HepG2 (cell line): ENCODE measurements at regions not wholly inside any gene's neighbourhood (a gene's known extent, or its start where the extent isn't known, plus 50 kb on each side); places are given as distances from the start of the nearest gene placed in this dataset.

Experiments
- ATAC-seq: fragments of 200-7000 bp; cut with Tn5 transposase; 3 replicates; pipeline ENCODE4 v1.9.1; 2020; ENCODE audit warnings: mild to moderate bottlenecking, moderate library complexity
- BruUV-seq: library from RNA; stranded (reverse); fragments of 400-500 nt; replicated peaks from 2 replicates; lab custom pipeline; 2021; lab: Mats Ljungman, UMichigan
- CTCF ChIA-PET: fragments of 300-600 bp; formaldehyde crosslinking; extraction: SDS; loops from one replicate; lab custom pipeline; 2021; ENCODE audit warnings: low total read pairs, inconsistent platforms, low intra/inter-chr PET ratio; lab: Yijun Ruan, JAX
- POLR2A ChIA-PET: fragments of 350-600 bp; sonication (Branson Sonifier 250); formaldehyde crosslinking; loops from one replicate; lab custom pipeline; 2020; ENCODE audit warnings: antibody characterized with exemption, inconsistent platforms; lab: Yijun Ruan, JAX
- DNase-seq: peaks from one replicate; pipeline ENCODE4 v3.0.0-alpha.2; 2015; ENCODE audit warnings: low spot score
- FAIRE-seq: peaks from 3 replicates; lab custom pipeline; 2011; peaks lifted over from hg19 to GRCh38; lab: Jason Lieb, UNC
- H2AFZ ChIP-seq: one replicate; pipeline ENCODE4 v1.6.1; 2011; ENCODE audit warnings: low read length, inconsistent platforms
- H3K27ac ChIP-seq: fragments of 300-600 bp; 3 replicates; pipeline ENCODE4 v1.8.0; 2011; ENCODE audit warnings: mixed run types, mild to moderate bottlenecking, mixed read lengths, low read length, inconsistent platforms; ENCODE audit not compliant: insufficient read depth; ENCODE audit errors: extremely low read length
- H3K27me3 ChIP-seq, 2 experiments: fragments of 200-600 bp in 1 of 2; 2 replicates in 1 of 2; 3 replicates in 1 of 2; pipeline versions ENCODE4 v1.6.0 to v1.8.0; 2011; ENCODE audit warnings: low read length in 2 of 2, mild to moderate bottlenecking in 2 of 2, moderate library complexity in 2 of 2, inconsistent platforms in 1 of 2; ENCODE audit not compliant: insufficient read depth in 2 of 2, control insufficient read depth in 1 of 2
- H3K36me3 ChIP-seq, 2 experiments: fragments of 200-600 bp in 1 of 2; replicated peaks in 1 of 2; 2 replicates in 1 of 2; 3 replicates in 1 of 2; pipeline versions ENCODE4 v1.5.1 to v1.8.0; 2011; ENCODE audit warnings: low read length in 2 of 2, inconsistent platforms in 1 of 2; ENCODE audit not compliant: insufficient read depth in 2 of 2, control insufficient read depth in 1 of 2
- H3K4me1 ChIP-seq: 2 replicates; pipeline ENCODE4 v1.5.1; 2012; ENCODE audit warnings: low read length, inconsistent platforms; ENCODE audit not compliant: insufficient read depth
- H3K4me2 ChIP-seq: 2 replicates; pipeline ENCODE4 v1.6.0; 2011; ENCODE audit warnings: low read depth, low read length, inconsistent platforms
- H3K4me3 ChIP-seq, 3 experiments: fragments of 200-600 bp in 1 of 3; sonication (generic), shearing (Covaris generic) in 1 of 3; replicated peaks in 1 of 3; 2 replicates each; pipeline ENCODE4 v1.5.1; 2011 to 2016; ENCODE audit warnings: low read length in 3 of 3, inconsistent platforms in 2 of 3, low read depth in 2 of 3, mild to moderate bottlenecking in 2 of 3, control low read depth in 1 of 3, mixed read lengths in 1 of 3; ENCODE audit not compliant: insufficient read depth in 1 of 3
- H3K79me2 ChIP-seq: one replicate; pipeline ENCODE4 v1.6.1; 2011; ENCODE audit warnings: low read length, inconsistent platforms; ENCODE audit not compliant: insufficient read depth
- H3K9ac ChIP-seq: 2 replicates; pipeline ENCODE4 v1.6.0; 2011; ENCODE audit warnings: mild to moderate bottlenecking, low read depth, low read length, inconsistent platforms; ENCODE audit not compliant: insufficient read depth
- H3K9me3 ChIP-seq: 2 replicates; pipeline ENCODE4 v1.5.1; 2012; ENCODE audit warnings: mild to moderate bottlenecking, low read length
- H4K20me1 ChIP-seq: 2 replicates; pipeline ENCODE4 v1.6.0; 2011; ENCODE audit warnings: inconsistent platforms, mild to moderate bottlenecking, low read length, moderate library complexity; ENCODE audit not compliant: insufficient read depth
- ATF3 ChIP-seq: sonication (generic); formaldehyde crosslinking; IDR thresholded peaks from 2 replicates; pipeline ENCODE4 v1.4.0; 2020; ENCODE audit warnings: missing genetic modification reagents
- FOXA1 ChIP-seq, 2 experiments: fragments of 450-650 bp in 1 of 2; sonication (generic) in 1 of 2; formaldehyde crosslinking in 1 of 2; IDR thresholded peaks; 2 replicates each; pipeline versions ENCODE4 v1.4.0 to v1.6.1; 2016 to 2020; ENCODE audit warnings: missing genetic modification reagents in 1 of 2
- FOXK1 ChIP-seq: sonication (generic); formaldehyde crosslinking; IDR thresholded peaks from 2 replicates; pipeline ENCODE4 v1.4.0; 2020; ENCODE audit warnings: low read depth, missing genetic modification reagents, borderline replicate concordance
- GABPB1 ChIP-seq: IDR thresholded peaks from 2 replicates; pipeline ENCODE4 v1.6.1; 2016; ENCODE audit warnings: mild to moderate bottlenecking, missing genetic modification reagents, moderate library complexity, missing compliant biosample characterization
- MXD4 ChIP-seq: IDR thresholded peaks from 2 replicates; pipeline ENCODE4 v1.6.1; 2016; ENCODE audit warnings: mild to moderate bottlenecking, missing biosample characterization, missing genetic modification reagents
- PRDM4 ChIP-seq: sonication (generic); formaldehyde crosslinking; IDR thresholded peaks from 2 replicates; pipeline ENCODE4 v1.9.0; 2021; ENCODE audit warnings: missing genetic modification reagents, borderline replicate concordance
- RFX1 ChIP-seq: fragments of 450-650 bp; IDR thresholded peaks from 2 replicates; pipeline ENCODE4 v1.6.1; 2017
- WGBS: methylation state at CpG from one replicate; pipeline ENCODE4 v1.1.6; 2017; ENCODE audit warnings: low lambda C conversion rate; 5-methylcytosine and 5-hydroxymethylcytosine counted together
- in situ Hi-C: cut with HindIII; loops from 2 replicates; pipeline ENCODE4 v1.10.0; 2017; ENCODE audit warnings: low pct_unique_long_range_greater_than_20kb; ENCODE audit not compliant: extremely low pct_ligation_motif_present
- intact Hi-C: fragments of 100-400 bp; cut with micrococcal nuclease; formaldehyde crosslinking; loops from one replicate; pipeline ENCODE4 v1.10.0; 2022; ENCODE audit not compliant: unreplicated experiment

- FAIRE-seq: no peak
- no peak for DNase-seq
- no peaks in the 10 kb centered on the region for H4K20me1 ChIP-seq
- no peaks in the 10 kb centered on the region for H3K4me1 ChIP-seq
- H3K9ac ChIP-seq: no peak overlapping the region
- H3K27me3 ChIP-seq: no peaks in the 10 kb centered on the region
- no peaks in the 10 kb centered on the region for H3K79me2 ChIP-seq
- H3K4me2 ChIP-seq: no peak overlapping the region
- ATAC-seq: no peak
- intact Hi-C loops: no loop called here
- in situ Hi-C loops: no loop called here
- TF ChIP-seq ATF3 (CRISPR knock-in tag) (no peak), MXD4 (CRISPR knock-in tag) (no peak), FOXA1 (IDR thresholded peaks at IDR 0.05) (no peak), FOXA1 (CRISPR knock-in tag; IDR thresholded peaks at IDR 0.05) (no peak), FOXK1 (no peak), RFX1 (no peak), PRDM4 (no peak), GABPB1 (CRISPR knock-in tag) (no peak)
- TF ChIP-seq, all 625 proteins: peak for 0
- CTCF ChIA-PET: no interaction called here
- no peak overlapping the region for H3K4me3 ChIP-seq
- no TSS peak for BruUV-seq
- WGBS: 2% methylated on average over 2 of the region's 2 CpGs
- H3K27ac ChIP-seq: no peak overlapping the region
- peaks cover 22% of the 10 kb centered on the region; the same call in 1 of the 2 replicates for H3K9me3 ChIP-seq
- no peaks in the 10 kb centered on the region for H3K36me3 ChIP-seq
- POLR2A ChIA-PET: no interaction called here
- H2AFZ ChIP-seq: no peak overlapping the region
These were observed 255.7 kb upstream of the FAR2 start for GRCh38 chr12:28893365-28893764.
